ENCODE measurements at regions not wholly inside any gene's neighbourhood (a gene's known extent, or its start where the extent isn't known, plus 50 kb on each side); places are given as distances from the start of the nearest gene placed in this dataset.

GRCh38 chr11:122033193-122033592 is 82.8 kb downstream of the BLID start:
- Mint-ChIP-seq H3K4me3 (no peak overlapping the region), H3K27me3 (ENCODE audit: low read depth in 3 of 3) (peaks cover 1 to 4% (median 3%) of the 10 kb centered on the region in 3 donors), H3K4me1 (no peaks in the 10 kb centered on the region), H3K27ac (no peak overlapping the region), H3K36me3 (no peaks in the 10 kb centered on the region), H3K9me3 (peaks cover 0 to 2% (median 0%) of the 10 kb centered on the region in 6 donors)
- no peak for DNase-seq

- peaks cover 1 to 4% (median 3%) of the 10 kb centered on the region in 3 donors for H3K27me3 Mint-ChIP-seq (ENCODE audit: low read depth in 3 of 3)
- H3K4me3 Mint-ChIP-seq, result no peak overlapping the region
- no peaks in the 10 kb centered on the region for H3K4me1 Mint-ChIP-seq
- H3K36me3 Mint-ChIP-seq, result no peaks in the 10 kb centered on the region
- H3K27ac Mint-ChIP-seq, result no peak overlapping the region
- no peak for DNase-seq
- H3K9me3 Mint-ChIP-seq, result peaks cover 0 to 2% (median 0%) of the 10 kb centered on the region in 6 donors
Observed at GRCh38 chr11:122032317-122032716, 83.7 kb downstream of the BLID start.

GRCh38 chr11:122031813-122032212 is 84.2 kb downstream of the BLID start:
- no peaks in the 10 kb centered on the region for H3K4me1 Mint-ChIP-seq
- peaks cover 2 to 4% (median 3%) of the 10 kb centered on the region in 3 donors for H3K27me3 Mint-ChIP-seq (ENCODE audit: low read depth in 3 of 3)
- H3K9me3 Mint-ChIP-seq, result peaks cover 0 to 4% (median 0%) of the 10 kb centered on the region in 6 donors
- DNase-seq, result no peak
- H3K27ac Mint-ChIP-seq, result no peak overlapping the region
- H3K36me3 Mint-ChIP-seq, result no peaks in the 10 kb centered on the region
- no peak overlapping the region for H3K4me3 Mint-ChIP-seq

- no peak for DNase-seq
- Mint-ChIP-seq H3K4me1 (no peaks in the 10 kb centered on the region), H3K27me3 (ENCODE audit: low read depth in 3 of 3) (peaks cover 3 to 4% (median 3%) of the 10 kb centered on the region in 3 donors), H3K9me3 (peaks cover 0 to 4% (median 0%) of the 10 kb centered on the region in 6 donors), H3K27ac (no peak overlapping the region), H3K36me3 (no peaks in the 10 kb centered on the region), H3K4me3 (no peak overlapping the region)
Observed at GRCh38 chr11:122030286-122030685, 85.7 kb downstream of the BLID start.

GRCh38 chr11:122028545-122028944 is 87.5 kb downstream of the BLID start:
- Mint-ChIP-seq H3K4me1 (no peaks in the 10 kb centered on the region), H3K36me3 (no peaks in the 10 kb centered on the region), H3K4me3 (no peak overlapping the region), H3K27ac (no peak overlapping the region), H3K27me3 (ENCODE audit: low read depth in 3 of 3) (peaks cover 2 to 6% (median 3%) of the 10 kb centered on the region in 3 donors), H3K9me3 (peaks cover 0 to 4% (median 0%) of the 10 kb centered on the region in 6 donors)
- no peak for DNase-seq

GRCh38 chr11:122028036-122028435 is 88.0 kb downstream of the BLID start:
- Mint-ChIP-seq H3K9me3 (peaks cover 0 to 3% (median 0%) of the 10 kb centered on the region in 6 donors), H3K27ac (no peak overlapping the region), H3K4me3 (no peak overlapping the region), H3K27me3 (ENCODE audit: low read depth in 3 of 3) (peaks cover 0 to 6% (median 3%) of the 10 kb centered on the region in 3 donors), H3K36me3 (no peaks in the 10 kb centered on the region), H3K4me1 (no peaks in the 10 kb centered on the region)
- DNase-seq, result no peak

GRCh38 chr11:122025757-122026156 is 90.3 kb downstream of the BLID start:
- no peak for DNase-seq
- Mint-ChIP-seq H3K4me1 (no peaks in the 10 kb centered on the region), H3K4me3 (no peak overlapping the region), H3K27ac (no peak overlapping the region), H3K9me3 (peaks cover 0 to 2% (median 0%) of the 10 kb centered on the region in 6 donors), H3K27me3 (ENCODE audit: low read depth in 3 of 3) (peaks cover 0 to 4% (median 3%) of the 10 kb centered on the region in 3 donors), H3K36me3 (no peaks in the 10 kb centered on the region)

GRCh38 chr11:122024278-122024677 is 91.7 kb downstream of the BLID start:
- Mint-ChIP-seq H3K27me3 (ENCODE audit: low read depth in 3 of 3) (peaks cover 0 to 4% (median 3%) of the 10 kb centered on the region in 3 donors), H3K4me1 (no peaks in the 10 kb centered on the region), H3K4me3 (no peak overlapping the region), H3K9me3 (peaks cover 0 to 2% (median 0%) of the 10 kb centered on the region in 6 donors), H3K36me3 (no peaks in the 10 kb centered on the region), H3K27ac (no peak overlapping the region)
- DNase-seq, result no peak

- Mint-ChIP-seq H3K27me3 (ENCODE audit: low read depth in 3 of 3) (peaks cover 2 to 3% (median 2%) of the 10 kb centered on the region in 3 donors), H3K27ac (no peak overlapping the region), H3K36me3 (no peaks in the 10 kb centered on the region), H3K4me3 (no peak overlapping the region), H3K4me1 (no peaks in the 10 kb centered on the region), H3K9me3 (peaks cover 0 to 2% (median 0%) of the 10 kb centered on the region in 6 donors)
- no peak for DNase-seq
Observed at GRCh38 chr11:122023614-122024250, 92.3 kb downstream of the BLID start.

GRCh38 chr11:122022646-122023045 is 93.4 kb downstream of the BLID start:
- H3K4me1 Mint-ChIP-seq, result no peaks in the 10 kb centered on the region
- peaks cover 0 to 2% (median 0%) of the 10 kb centered on the region in 6 donors for H3K9me3 Mint-ChIP-seq
- no peak for DNase-seq
- H3K36me3 Mint-ChIP-seq, result no peaks in the 10 kb centered on the region
- no peak overlapping the region for H3K27ac Mint-ChIP-seq
- peaks cover 2 to 3% (median 2%) of the 10 kb centered on the region in 3 donors for H3K27me3 Mint-ChIP-seq (ENCODE audit: low read depth in 3 of 3)
- no peak overlapping the region for H3K4me3 Mint-ChIP-seq

- Mint-ChIP-seq H3K9me3 (no peaks in the 10 kb centered on the region), H3K27ac (no peak overlapping the region), H3K4me3 (no peak overlapping the region), H3K27me3 (ENCODE audit: low read depth in 3 of 3) (peaks cover under 1 to 2% (median 2%) of the 10 kb centered on the region in 3 donors), H3K36me3 (no peaks in the 10 kb centered on the region), H3K4me1 (no peaks in the 10 kb centered on the region)
- no peak for DNase-seq
Observed at GRCh38 chr11:122020902-122021301, 95.1 kb downstream of the BLID start.

- H3K27me3 Mint-ChIP-seq (ENCODE audit: low read depth in 3 of 3), result peaks cover 0 to 2% (median 2%) of the 10 kb centered on the region in 3 donors
- H3K36me3 Mint-ChIP-seq, result no peaks in the 10 kb centered on the region
Observed at GRCh38 chr11:122019908-122020694, 95.9 kb downstream of the BLID start.

GRCh38 chr11:122007601-122008071 is 108.4 kb downstream of the BLID start:
- DNase-seq, result no peak
- H3K9me3 Mint-ChIP-seq, result no peaks in the 10 kb centered on the region
- H3K27me3 Mint-ChIP-seq (ENCODE audit: low read depth in 3 of 3), result peaks cover 0 to 3% (median 0%) of the 10 kb centered on the region in 3 donors
- H3K36me3 Mint-ChIP-seq, result no peaks in the 10 kb centered on the region
- no peak overlapping the region for H3K4me3 Mint-ChIP-seq
- H3K4me1 Mint-ChIP-seq, result no peaks in the 10 kb centered on the region
- H3K27ac Mint-ChIP-seq, result no peak overlapping the region

More at GRCh38 chr11:122019908-122020694, 95.9 kb downstream of the BLID start:
- H3K4me3 Mint-ChIP-seq, result no peak overlapping the region
- H3K9me3 Mint-ChIP-seq, result no peaks in the 10 kb centered on the region
- H3K4me1 Mint-ChIP-seq, result no peaks in the 10 kb centered on the region
- H3K27ac Mint-ChIP-seq, result no peak overlapping the region
- no peak for DNase-seq

GRCh38 chr11:122004446-122004845 is 111.6 kb downstream of the BLID start:
- H3K9me3 Mint-ChIP-seq, result no peaks in the 10 kb centered on the region
- no peaks in the 10 kb centered on the region for H3K4me1 Mint-ChIP-seq
- no peaks in the 10 kb centered on the region for H3K36me3 Mint-ChIP-seq
- no peak overlapping the region for H3K27ac Mint-ChIP-seq
- H3K4me3 Mint-ChIP-seq, result no peak overlapping the region
- peaks cover 0 to under 1% (median 0%) of the 10 kb centered on the region in 3 donors for H3K27me3 Mint-ChIP-seq (ENCODE audit: low read depth in 3 of 3)
- DNase-seq, result no peak

Data from immature natural killer cell (primary cell).